Upper lobe of left lung (tissue), 6 donors: ENCODE measurements at regions not wholly inside any gene's neighbourhood (a gene's known extent, or its start where the extent isn't known, plus 50 kb on each side); places are given as distances from the start of the nearest gene placed in this dataset.

ENCODE experiments used
- ATAC-seq, 2 donors: fragments of 200-7000 bp; cut with Tn5 transposase; one replicate each; pipeline ENCODE4 v1.9.1; 2022; ENCODE audit warnings: mild to moderate bottlenecking in 2 of 2, moderate library complexity in 2 of 2; ENCODE audit not compliant: low FRiP score in 2 of 2
- DNase-seq, 2 donors: peaks; one replicate each; pipeline ENCODE4 v3.0.0-alpha.2; 2019 to 2020
- H3K27ac ChIP-seq, 4 donors: fragments of 200-600 bp; sonication (generic); one replicate each; pipeline ENCODE4 v1.5.1; 2016 to 2019
- H3K27me3 ChIP-seq, 4 donors: fragments of 200-600 bp; sonication (generic); one replicate each; pipeline ENCODE4 v1.5.1; 2017 to 2019
- H3K36me3 ChIP-seq, 4 donors: fragments of 200-600 bp; sonication (generic); one replicate each; pipeline ENCODE4 v1.5.1; 2016 to 2019
- H3K4me1 ChIP-seq, 4 donors: fragments of 200-600 bp; sonication (generic); one replicate each; pipeline ENCODE4 v1.5.1; 2018 to 2019
- H3K4me3 ChIP-seq, 4 donors: fragments of 200-600 bp; sonication (generic); one replicate each; pipeline ENCODE4 v1.5.1; 2017 to 2019; ENCODE audit warnings: mild to moderate bottlenecking in 2 of 4, moderate library complexity in 1 of 4
- H3K9me3 ChIP-seq, 4 donors: fragments of 200-600 bp; sonication (generic); one replicate each; pipeline ENCODE4 v1.5.1; 2018 to 2019
- EP300 ChIP-seq, 4 donors: sonication (generic); formaldehyde crosslinking; IDR thresholded peaks; one replicate each; pipeline ENCODE4 v1.5.1; 2017; ENCODE audit warnings: antibody characterized with exemption in 4 of 4, control low read depth in 2 of 4
- POLR2A ChIP-seq, 4 donors: fragments of 450-650 bp; IDR thresholded peaks; one replicate each; pipeline ENCODE4 v1.5.1; 2016 to 2017; ENCODE audit warnings: antibody characterized with exemption in 4 of 4, mild to moderate bottlenecking in 2 of 4
- POLR2AphosphoS5 ChIP-seq, 2 donors: sonication (generic); formaldehyde crosslinking; IDR thresholded peaks; one replicate each; pipeline ENCODE4 v1.5.1; 2017; ENCODE audit warnings: antibody characterized with exemption in 2 of 2
- WGBS, 2 donors: methylation state at CpG; one replicate each; pipeline ENCODE4 v1.1.5; 2017 to 2018; 5-methylcytosine and 5-hydroxymethylcytosine counted together
- TF ChIP-seq, protein P1 (sequence below), 6 experiments: fragments of 450-650 bp in 4 of 6; fragments of 200-600 bp in 2 of 6; sonication (generic) in 2 of 6; IDR thresholded peaks; one replicate each; pipeline ENCODE4 v1.5.1; 2016 to 2019; ENCODE audit warnings: antibody characterized with exemption in 6 of 6
- donor health status: DM: no; HTN: no; CAD: no; lungs with moderate emphysema.
- donor health status: DM: no; HTN: yes; CAD: no; lungs with severe emphysema.

DNA sequence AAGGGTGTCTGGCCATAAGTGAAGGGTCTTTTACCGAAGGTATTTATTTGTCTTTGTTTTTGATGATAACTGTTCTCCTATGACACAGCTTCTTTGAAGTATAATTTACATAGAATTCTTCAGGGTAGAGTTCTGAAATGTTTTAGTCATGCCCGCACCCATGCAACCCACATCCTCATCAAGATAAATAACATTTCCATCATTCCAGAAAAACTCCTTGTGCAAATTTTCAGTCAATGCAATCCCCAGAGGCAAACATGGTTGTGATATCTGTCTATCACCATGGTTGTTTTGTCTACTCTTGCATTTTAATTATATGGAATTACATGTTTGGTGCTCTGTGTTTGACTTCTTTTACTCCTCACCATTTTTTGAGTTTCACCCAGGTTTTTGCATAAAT, 837.8 kb downstream of the AACS start:
- H3K9me3 ChIP-seq: no peaks in the 10 kb centered on the region
- H3K4me3 ChIP-seq: no peak overlapping the region
- H3K27ac ChIP-seq: no peak overlapping the region
- no peaks in the 10 kb centered on the region for H3K4me1 ChIP-seq
- ATAC-seq: no peak
- H3K27me3 ChIP-seq: no peaks in the 10 kb centered on the region
- no peak for DNase-seq
- 80 to 87% methylated on average over 2 of the region's 2 CpGs for WGBS, 2 donors
- H3K36me3 ChIP-seq: no peaks in the 10 kb centered on the region
- TF ChIP-seq POLR2A (IDR thresholded peaks at IDR 0.05): no peak
- TF ChIP-seq POLR2AphosphoS5 (IDR thresholded peaks at IDR 0.05): no peak
- TF ChIP-seq, protein P1, sequence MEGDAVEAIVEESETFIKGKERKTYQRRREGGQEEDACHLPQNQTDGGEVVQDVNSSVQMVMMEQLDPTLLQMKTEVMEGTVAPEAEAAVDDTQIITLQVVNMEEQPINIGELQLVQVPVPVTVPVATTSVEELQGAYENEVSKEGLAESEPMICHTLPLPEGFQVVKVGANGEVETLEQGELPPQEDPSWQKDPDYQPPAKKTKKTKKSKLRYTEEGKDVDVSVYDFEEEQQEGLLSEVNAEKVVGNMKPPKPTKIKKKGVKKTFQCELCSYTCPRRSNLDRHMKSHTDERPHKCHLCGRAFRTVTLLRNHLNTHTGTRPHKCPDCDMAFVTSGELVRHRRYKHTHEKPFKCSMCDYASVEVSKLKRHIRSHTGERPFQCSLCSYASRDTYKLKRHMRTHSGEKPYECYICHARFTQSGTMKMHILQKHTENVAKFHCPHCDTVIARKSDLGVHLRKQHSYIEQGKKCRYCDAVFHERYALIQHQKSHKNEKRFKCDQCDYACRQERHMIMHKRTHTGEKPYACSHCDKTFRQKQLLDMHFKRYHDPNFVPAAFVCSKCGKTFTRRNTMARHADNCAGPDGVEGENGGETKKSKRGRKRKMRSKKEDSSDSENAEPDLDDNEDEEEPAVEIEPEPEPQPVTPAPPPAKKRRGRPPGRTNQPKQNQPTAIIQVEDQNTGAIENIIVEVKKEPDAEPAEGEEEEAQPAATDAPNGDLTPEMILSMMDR (IDR thresholded peaks at IDR 0.05): no peak
- no peak for TF ChIP-seq EP300 (IDR thresholded peaks at IDR 0.05)

DNA sequence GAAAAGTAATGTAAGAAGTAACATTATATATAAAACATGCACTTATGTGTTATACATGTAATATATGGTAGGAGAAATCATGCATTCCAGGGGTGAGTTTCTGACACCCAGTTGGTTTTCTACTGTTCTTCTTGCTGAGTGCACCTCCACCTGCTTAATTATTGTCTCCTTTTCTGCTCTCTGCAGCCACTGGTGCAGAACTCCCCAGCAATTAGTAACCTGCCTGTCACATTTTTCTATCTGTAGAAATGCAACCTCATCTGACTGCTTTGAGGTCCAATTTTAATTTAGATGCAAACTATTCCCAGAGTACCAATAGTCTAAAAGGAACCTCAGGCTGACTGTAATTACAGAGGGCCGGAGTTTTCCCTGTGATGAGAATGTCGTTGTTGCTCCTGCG, 842.1 kb downstream of the AACS start:
- Histone ChIP-seq H3K9me3 (no peaks in the 10 kb centered on the region), H3K27me3 (no peaks in the 10 kb centered on the region), H3K27ac (no peak overlapping the region), H3K36me3 (no peaks in the 10 kb centered on the region), H3K4me3 (no peak overlapping the region), H3K4me1 (no peaks in the 10 kb centered on the region)
- DNase-seq: no peak
- TF ChIP-seq EP300 (IDR thresholded peaks at IDR 0.05) (no peak), POLR2AphosphoS5 (IDR thresholded peaks at IDR 0.05) (no peak), POLR2A (IDR thresholded peaks at IDR 0.05) (no peak)
- TF ChIP-seq, protein P1 (IDR thresholded peaks at IDR 0.05): no peak
- WGBS, 2 donors: 84 to 89% methylated on average over 3 of the region's 3 CpGs
- ATAC-seq: no peak

DNA sequence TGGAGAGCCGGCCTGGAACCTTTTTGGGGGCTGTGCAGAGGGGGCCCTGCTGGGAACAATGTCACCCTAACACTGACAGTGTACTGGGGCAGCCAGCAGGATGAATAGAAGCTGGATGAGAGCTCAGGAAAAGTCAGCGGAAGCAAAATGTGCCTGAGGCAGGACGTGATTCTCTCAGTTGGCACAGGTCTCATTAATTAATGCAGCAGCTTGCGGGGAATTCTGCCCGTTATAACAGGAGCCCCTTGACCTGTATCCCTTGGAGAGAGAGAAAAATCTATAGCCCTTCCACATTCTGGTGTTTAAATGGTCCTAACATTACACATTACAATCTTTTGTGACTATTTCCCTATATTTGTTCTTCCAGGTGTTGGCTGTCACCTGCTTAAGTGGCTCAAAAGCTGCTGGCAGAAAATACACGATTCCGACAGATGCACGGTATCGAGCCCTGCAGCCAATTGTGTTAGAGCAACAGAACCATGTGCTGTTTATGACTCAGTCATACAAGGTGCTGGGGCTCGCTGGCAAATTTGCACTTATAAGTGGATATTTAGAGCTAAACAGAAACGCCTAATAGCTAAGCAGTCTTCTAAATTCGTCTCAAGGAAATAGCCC, 854.7 kb downstream of the AACS start:
- no peaks in the 10 kb centered on the region for H3K27me3 ChIP-seq
- 75 to 76% methylated on average over 12 of the region's 12 CpGs for WGBS, 2 donors
- no peaks in the 10 kb centered on the region for H3K9me3 ChIP-seq
- no peak for DNase-seq
- no peak for ATAC-seq
- H3K36me3 ChIP-seq: no peaks in the 10 kb centered on the region
- H3K27ac ChIP-seq: no peak overlapping the region
- H3K4me1 ChIP-seq: no peaks in the 10 kb centered on the region
- H3K4me3 ChIP-seq: no peak overlapping the region
- TF ChIP-seq POLR2A (IDR thresholded peaks at IDR 0.05) (no peak), EP300 (IDR thresholded peaks at IDR 0.05) (no peak), POLR2AphosphoS5 (IDR thresholded peaks at IDR 0.05) (no peak)
- TF ChIP-seq, protein P1 (IDR thresholded peaks at IDR 0.05): no peak

DNA sequence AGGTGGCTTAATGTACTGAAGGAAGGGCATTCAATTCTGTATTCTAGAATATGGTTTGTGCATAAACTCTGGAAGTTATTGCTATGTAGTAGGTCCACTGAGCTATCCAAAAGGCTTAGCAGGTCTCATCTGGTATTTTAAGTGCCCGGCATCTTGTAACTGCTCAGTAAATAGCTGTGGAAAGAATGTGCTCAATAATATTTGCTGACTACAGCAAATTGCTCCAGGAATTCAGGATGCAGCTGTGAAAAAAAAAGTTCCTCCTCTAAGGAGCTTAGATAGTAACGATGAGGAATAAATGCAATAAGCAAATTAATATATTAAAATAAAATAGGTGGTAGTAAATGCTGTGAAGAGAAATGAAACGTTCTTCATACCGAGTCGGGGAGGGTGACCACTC, 857.1 kb downstream of the AACS start:
- no peak for TF ChIP-seq POLR2A (IDR thresholded peaks at IDR 0.05)
- no peak for TF ChIP-seq EP300 (IDR thresholded peaks at IDR 0.05)
- no peak for TF ChIP-seq POLR2AphosphoS5 (IDR thresholded peaks at IDR 0.05)
- TF ChIP-seq, protein P1 (IDR thresholded peaks at IDR 0.05): no peak
- ATAC-seq (no peak), DNase-seq (no peak)
- Histone ChIP-seq H3K4me1 (no peaks in the 10 kb centered on the region), H3K36me3 (no peaks in the 10 kb centered on the region), H3K27me3 (no peaks in the 10 kb centered on the region), H3K27ac (no peak overlapping the region), H3K9me3 (no peaks in the 10 kb centered on the region), H3K4me3 (no peak overlapping the region)
- 66 to 68% methylated on average over 5 of the region's 5 CpGs for WGBS, 2 donors

DNA sequence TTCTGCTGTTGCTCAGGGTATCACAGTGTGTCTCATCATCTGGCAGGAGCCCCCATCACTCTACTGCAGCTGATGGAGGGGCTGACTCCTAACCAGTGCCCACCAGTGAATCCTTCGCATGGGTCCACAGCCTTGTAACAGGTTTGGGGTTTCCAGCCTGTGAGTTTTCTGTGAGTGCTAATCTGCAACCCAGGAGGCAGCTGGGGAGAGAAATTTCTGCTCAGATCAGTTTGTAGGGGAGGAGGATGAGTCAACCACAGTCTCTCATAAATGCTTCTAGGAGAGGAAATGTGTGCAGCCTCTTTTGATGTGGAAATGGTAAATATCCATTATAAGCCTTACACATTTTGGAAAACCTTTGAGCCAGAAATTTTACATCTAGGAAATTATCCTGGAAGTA, 871.3 kb downstream of the AACS start:
- TF ChIP-seq EP300 (IDR thresholded peaks at IDR 0.05) (no peak), POLR2AphosphoS5 (IDR thresholded peaks at IDR 0.05) (no peak), POLR2A (IDR thresholded peaks at IDR 0.05) (no peak)
- 83 to 100% methylated on average over 1 of the region's 1 CpG for WGBS, 2 donors
- no peak for ATAC-seq
- DNase-seq: no peak
- Histone ChIP-seq H3K9me3 (no peaks in the 10 kb centered on the region), H3K27me3 (no peaks in the 10 kb centered on the region), H3K27ac (no peak overlapping the region), H3K4me1 (no peaks in the 10 kb centered on the region), H3K36me3 (no peaks in the 10 kb centered on the region), H3K4me3 (no peak overlapping the region)
